Neural cell (in vitro differentiated cells): ENCODE measurements at regions not wholly inside any gene's neighbourhood (a gene's known extent, or its start where the extent isn't known, plus 50 kb on each side); places are given as distances from the start of the nearest gene placed in this dataset.

Source experiments
- H2AFZ ChIP-seq: fragments of 200-600, 300-800 bp; sonication (generic), shearing (Covaris generic); 2 replicates; pipeline ENCODE4 v1.6.0; 2014; ENCODE audit warnings: low read depth, mild to moderate bottlenecking, antibody characterized with exemption, low read length, moderate library complexity
- H3F3A ChIP-seq: fragments of 200-600 bp; shearing (Covaris generic); 2 replicates; pipeline ENCODE4 v1.6.1; 2016; ENCODE audit warnings: mild to moderate bottlenecking, moderate library complexity, mixed read lengths, antibody characterized with exemption, low read length; ENCODE audit not compliant: insufficient read depth, poor library complexity, severe bottlenecking
- H3K27ac ChIP-seq: fragments of 200-600, 300-800 bp; sonication (generic), shearing (Covaris generic); 2 replicates; pipeline ENCODE4 v1.5.1; 2014; ENCODE audit warnings: mild to moderate bottlenecking, low read length, moderate library complexity
- H3K27me3 ChIP-seq: fragments of 300-800, 200-600 bp; sonication (generic), shearing (Covaris generic); 2 replicates; pipeline ENCODE4 v1.6.0; 2014; ENCODE audit warnings: mild to moderate bottlenecking, low read depth, low read length, moderate library complexity; ENCODE audit not compliant: insufficient read depth
- H3K36me3 ChIP-seq: fragments of 300-800, 200-600 bp; sonication (generic), shearing (Covaris generic); 2 replicates; pipeline ENCODE4 v1.5.1; 2014; ENCODE audit warnings: mild to moderate bottlenecking, antibody characterized with exemption, low read length, moderate library complexity; ENCODE audit not compliant: insufficient read depth
- H3K4me2 ChIP-seq: fragments of 300-800, 200-600 bp; sonication (generic), shearing (Covaris generic); 2 replicates; pipeline ENCODE4 v1.6.0; 2014; ENCODE audit warnings: mild to moderate bottlenecking, low read length
- H3K4me3 ChIP-seq: fragments of 300-800, 200-600 bp; sonication (generic), shearing (Covaris generic); 2 replicates; pipeline ENCODE4 v1.5.1; 2014; ENCODE audit warnings: mild to moderate bottlenecking, low read length, moderate library complexity
- H3K79me2 ChIP-seq: fragments of 200-600 bp; shearing (Covaris generic); replicated peaks from 2 replicates; pipeline ENCODE4 v1.6.0; 2014; ENCODE audit warnings: mild to moderate bottlenecking, low read length, moderate library complexity; ENCODE audit not compliant: insufficient read depth
- H3K9ac ChIP-seq: fragments of 300-800, 200-600 bp; sonication (generic), shearing (Covaris generic); 2 replicates; pipeline ENCODE4 v1.6.1; 2016; ENCODE audit warnings: mild to moderate bottlenecking, low read length, mixed read lengths
- H3K9me2 ChIP-seq: fragments of 200-600 bp; shearing (Covaris generic); 2 replicates; pipeline ENCODE4 v1.6.1; 2016; ENCODE audit warnings: mild to moderate bottlenecking, low read length, mixed read lengths; ENCODE audit not compliant: insufficient read depth
- H3K9me3 ChIP-seq: fragments of 200-600, 300-800 bp; sonication (generic), shearing (Covaris generic); 2 replicates; pipeline ENCODE4 v1.6.1; 2016; ENCODE audit warnings: mild to moderate bottlenecking, mixed run types, low read length, moderate library complexity, mixed read lengths
- H4K20me1 ChIP-seq: fragments of 200-600 bp; shearing (Covaris generic); 2 replicates; pipeline ENCODE4 v1.6.1; 2016; ENCODE audit warnings: mild to moderate bottlenecking, mixed run types; ENCODE audit not compliant: insufficient read depth
- EP300 ChIP-seq: fragments of 450-650 bp; conservative IDR thresholded peaks from 2 replicates; pipeline ENCODE4 v1.6.1; 2014; ENCODE audit warnings: antibody characterized with exemption, mild to moderate bottlenecking, moderate library complexity; ENCODE audit not compliant: poor library complexity, severe bottlenecking
- EZH2 ChIP-seq: fragments of 200-600, 300-800 bp; shearing (Covaris generic), sonication (generic); IDR thresholded peaks from 2 replicates; pipeline ENCODE4 v1.6.1; 2014; ENCODE audit warnings: antibody characterized with exemption, low read length, borderline replicate concordance, mild to moderate bottlenecking; ENCODE audit not compliant: insufficient read depth, poor library complexity, severe bottlenecking
- MXI1 ChIP-seq: fragments of 450-650 bp; conservative IDR thresholded peaks from 2 replicates; pipeline ENCODE4 v1.6.1; 2014; ENCODE audit warnings: antibody characterized with exemption, mild to moderate bottlenecking; ENCODE audit not compliant: poor library complexity, severe bottlenecking
- POLR2AphosphoS5 ChIP-seq: IDR thresholded peaks from 2 replicates; pipeline ENCODE4 v1.6.1; 2012
- RAD21 ChIP-seq: fragments of 450-650 bp; conservative IDR thresholded peaks from 2 replicates; pipeline ENCODE4 v1.6.1; 2014; ENCODE audit warnings: antibody characterized with exemption, mild to moderate bottlenecking, moderate library complexity
- SMC3 ChIP-seq: fragments of 450-650 bp; conservative IDR thresholded peaks from 2 replicates; pipeline ENCODE4 v1.6.1; 2014; ENCODE audit warnings: antibody characterized with exemption, mild to moderate bottlenecking, moderate library complexity; ENCODE audit not compliant: poor library complexity
- TAF1 ChIP-seq: IDR thresholded peaks from 2 replicates; pipeline ENCODE4 v1.6.1; 2012; ENCODE audit warnings: low read depth
- TF ChIP-seq, protein P1 (sequence below): IDR thresholded peaks from 2 replicates; pipeline ENCODE4 v1.6.1; 2012; ENCODE audit warnings: borderline replicate concordance
- TF ChIP-seq, protein P2 (sequence below): fragments of 450-650 bp; IDR thresholded peaks from 2 replicates; pipeline ENCODE4 v1.5.1; 2014; ENCODE audit warnings: antibody characterized with exemption, mild to moderate bottlenecking, moderate library complexity; ENCODE audit not compliant: poor library complexity, severe bottlenecking

DNA sequence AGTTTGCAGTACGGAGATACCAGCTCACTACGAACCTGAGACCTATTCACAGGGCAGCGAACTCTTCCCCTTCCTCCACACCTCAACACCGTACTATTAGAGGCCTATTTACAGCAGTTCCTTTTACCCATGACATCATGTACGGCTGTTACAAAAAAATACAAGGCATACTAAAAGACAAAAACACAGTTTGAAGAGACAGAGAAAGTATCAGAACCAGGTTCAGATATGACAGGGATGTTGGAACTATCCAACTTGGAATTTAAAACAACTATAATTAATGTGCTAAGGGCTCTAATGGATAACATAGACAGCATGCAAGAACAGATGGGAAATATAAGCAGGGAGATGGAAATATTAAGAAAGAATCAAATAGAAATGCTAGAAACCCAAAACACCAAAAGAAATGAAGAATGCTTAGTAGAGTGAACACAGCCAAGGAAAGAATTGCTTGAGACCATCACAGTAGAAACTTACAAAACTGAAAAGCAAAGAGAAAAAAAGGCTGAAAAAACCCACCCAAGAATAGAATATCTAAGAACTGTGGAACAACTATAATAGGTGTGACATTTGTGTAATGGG lies 99.2 kb upstream of the ZNF521 start:
- H3K9ac ChIP-seq: no peak overlapping the region
- H3K9me3 ChIP-seq: no peaks in the 10 kb centered on the region
- no peaks in the 10 kb centered on the region for H3K36me3 ChIP-seq
- H3K4me3 ChIP-seq: no peak overlapping the region
- H3K9me2 ChIP-seq: no peaks in the 10 kb centered on the region
- H4K20me1 ChIP-seq: no peaks in the 10 kb centered on the region
- H3F3A ChIP-seq: no peaks in the 10 kb centered on the region
- H3K27me3 ChIP-seq: no peaks in the 10 kb centered on the region
- H3K79me2 ChIP-seq: no peaks in the 10 kb centered on the region
- H2AFZ ChIP-seq: no peak overlapping the region
- TF ChIP-seq MXI1: no peak
- TF ChIP-seq TAF1: no peak
- TF ChIP-seq, protein P1, sequence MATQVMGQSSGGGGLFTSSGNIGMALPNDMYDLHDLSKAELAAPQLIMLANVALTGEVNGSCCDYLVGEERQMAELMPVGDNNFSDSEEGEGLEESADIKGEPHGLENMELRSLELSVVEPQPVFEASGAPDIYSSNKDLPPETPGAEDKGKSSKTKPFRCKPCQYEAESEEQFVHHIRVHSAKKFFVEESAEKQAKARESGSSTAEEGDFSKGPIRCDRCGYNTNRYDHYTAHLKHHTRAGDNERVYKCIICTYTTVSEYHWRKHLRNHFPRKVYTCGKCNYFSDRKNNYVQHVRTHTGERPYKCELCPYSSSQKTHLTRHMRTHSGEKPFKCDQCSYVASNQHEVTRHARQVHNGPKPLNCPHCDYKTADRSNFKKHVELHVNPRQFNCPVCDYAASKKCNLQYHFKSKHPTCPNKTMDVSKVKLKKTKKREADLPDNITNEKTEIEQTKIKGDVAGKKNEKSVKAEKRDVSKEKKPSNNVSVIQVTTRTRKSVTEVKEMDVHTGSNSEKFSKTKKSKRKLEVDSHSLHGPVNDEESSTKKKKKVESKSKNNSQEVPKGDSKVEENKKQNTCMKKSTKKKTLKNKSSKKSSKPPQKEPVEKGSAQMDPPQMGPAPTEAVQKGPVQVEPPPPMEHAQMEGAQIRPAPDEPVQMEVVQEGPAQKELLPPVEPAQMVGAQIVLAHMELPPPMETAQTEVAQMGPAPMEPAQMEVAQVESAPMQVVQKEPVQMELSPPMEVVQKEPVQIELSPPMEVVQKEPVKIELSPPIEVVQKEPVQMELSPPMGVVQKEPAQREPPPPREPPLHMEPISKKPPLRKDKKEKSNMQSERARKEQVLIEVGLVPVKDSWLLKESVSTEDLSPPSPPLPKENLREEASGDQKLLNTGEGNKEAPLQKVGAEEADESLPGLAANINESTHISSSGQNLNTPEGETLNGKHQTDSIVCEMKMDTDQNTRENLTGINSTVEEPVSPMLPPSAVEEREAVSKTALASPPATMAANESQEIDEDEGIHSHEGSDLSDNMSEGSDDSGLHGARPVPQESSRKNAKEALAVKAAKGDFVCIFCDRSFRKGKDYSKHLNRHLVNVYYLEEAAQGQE: no peak
- TF ChIP-seq RAD21: no peak
- no peak for TF ChIP-seq EP300
- TF ChIP-seq POLR2AphosphoS5: no peak
- TF ChIP-seq, protein P2, sequence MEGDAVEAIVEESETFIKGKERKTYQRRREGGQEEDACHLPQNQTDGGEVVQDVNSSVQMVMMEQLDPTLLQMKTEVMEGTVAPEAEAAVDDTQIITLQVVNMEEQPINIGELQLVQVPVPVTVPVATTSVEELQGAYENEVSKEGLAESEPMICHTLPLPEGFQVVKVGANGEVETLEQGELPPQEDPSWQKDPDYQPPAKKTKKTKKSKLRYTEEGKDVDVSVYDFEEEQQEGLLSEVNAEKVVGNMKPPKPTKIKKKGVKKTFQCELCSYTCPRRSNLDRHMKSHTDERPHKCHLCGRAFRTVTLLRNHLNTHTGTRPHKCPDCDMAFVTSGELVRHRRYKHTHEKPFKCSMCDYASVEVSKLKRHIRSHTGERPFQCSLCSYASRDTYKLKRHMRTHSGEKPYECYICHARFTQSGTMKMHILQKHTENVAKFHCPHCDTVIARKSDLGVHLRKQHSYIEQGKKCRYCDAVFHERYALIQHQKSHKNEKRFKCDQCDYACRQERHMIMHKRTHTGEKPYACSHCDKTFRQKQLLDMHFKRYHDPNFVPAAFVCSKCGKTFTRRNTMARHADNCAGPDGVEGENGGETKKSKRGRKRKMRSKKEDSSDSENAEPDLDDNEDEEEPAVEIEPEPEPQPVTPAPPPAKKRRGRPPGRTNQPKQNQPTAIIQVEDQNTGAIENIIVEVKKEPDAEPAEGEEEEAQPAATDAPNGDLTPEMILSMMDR: no peak
- no peak for TF ChIP-seq EZH2
- no peak for TF ChIP-seq SMC3
- H3K27ac ChIP-seq: no peak overlapping the region
- H3K4me2 ChIP-seq: no peak overlapping the region

DNA sequence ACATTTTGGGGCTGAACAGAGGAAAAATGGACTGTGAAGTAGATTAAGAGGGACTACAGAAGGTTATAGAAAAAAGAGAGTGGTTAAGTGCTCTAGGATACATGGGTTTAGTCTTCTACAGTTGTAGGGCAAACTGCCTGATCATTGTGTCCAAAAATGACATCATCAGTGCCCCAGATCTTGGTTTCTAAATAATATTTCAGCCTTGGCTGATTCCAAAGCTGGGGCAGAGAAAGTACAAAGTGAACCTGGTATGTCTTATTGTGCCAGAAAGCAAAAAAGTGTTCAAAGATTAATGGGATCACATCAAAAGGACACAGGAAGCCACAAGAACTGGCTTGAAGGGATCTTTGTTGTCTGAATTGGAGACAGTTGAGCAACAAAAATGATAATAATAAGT lies 97.1 kb upstream of the ZNF521 start:
- no peaks in the 10 kb centered on the region for H3K27me3 ChIP-seq
- TF ChIP-seq RAD21 (no peak), EP300 (no peak), POLR2AphosphoS5 (no peak), TAF1 (no peak)
- TF ChIP-seq, protein P1: no peak
- H3F3A ChIP-seq: no peaks in the 10 kb centered on the region

More for the DNA sequence above, 97.1 kb upstream of the ZNF521 start:
- Histone ChIP-seq H2AFZ (no peak overlapping the region), H3K9me2 (no peaks in the 10 kb centered on the region), H3K36me3 (no peaks in the 10 kb centered on the region), H3K79me2 (no peaks in the 10 kb centered on the region), H3K4me2 (no peak overlapping the region), H3K9me3 (no peaks in the 10 kb centered on the region), H4K20me1 (no peaks in the 10 kb centered on the region), H3K9ac (no peak overlapping the region), H3K4me3 (no peak overlapping the region), H3K27ac (no peak overlapping the region)
